DND-41 (cell line): ENCODE measurements at regions not wholly inside any gene's neighbourhood (a gene's known extent, or its start where the extent isn't known, plus 50 kb on each side); places are given as distances from the start of the nearest gene placed in this dataset.

Experiments used
- ATAC-seq: fragments of 200-7000 bp; cut with Tn5 transposase; 3 replicates; pipeline ENCODE4 v1.9.1; 2021; ENCODE audit warnings: low read depth; ENCODE audit not compliant: insufficient read depth
- DNase-seq: peaks from one replicate; pipeline ENCODE4 v3.0.0-alpha.2; 2020
- H2AFZ ChIP-seq: 2 replicates; pipeline ENCODE4 v1.6.0; 2012; ENCODE audit warnings: low read depth, low read length
- H3K27ac ChIP-seq: 2 replicates; pipeline ENCODE4 v1.5.1; 2012; ENCODE audit warnings: low read length, inconsistent platforms
- H3K27me3 ChIP-seq: fragments of 200-600 bp; sonication (generic); 2 replicates; pipeline ENCODE4 v1.6.0; 2012; ENCODE audit warnings: low read length, mild to moderate bottlenecking, inconsistent platforms; ENCODE audit not compliant: insufficient read depth, poor library complexity
- H3K36me3 ChIP-seq: 2 replicates; pipeline ENCODE4 v1.5.1; 2012; ENCODE audit warnings: low read length, inconsistent platforms; ENCODE audit not compliant: insufficient read depth
- H3K4me1 ChIP-seq: 2 replicates; pipeline ENCODE4 v1.5.1; 2012; ENCODE audit warnings: mild to moderate bottlenecking, low read length; ENCODE audit not compliant: insufficient read depth
- H3K4me2 ChIP-seq: 2 replicates; pipeline ENCODE4 v1.6.0; 2012; ENCODE audit warnings: mild to moderate bottlenecking, moderate library complexity, low read length, inconsistent platforms; ENCODE audit not compliant: insufficient read depth
- H3K4me3 ChIP-seq, 2 experiments: fragments of 200-600 bp in 1 of 2; shearing (Covaris generic) in 1 of 2; 2 replicates each; pipeline ENCODE4 v1.5.1; 2012 to 2016; ENCODE audit warnings: inconsistent platforms in 2 of 2, low read length in 2 of 2, mild to moderate bottlenecking in 2 of 2, low read depth in 1 of 2, moderate library complexity in 1 of 2
- H3K79me2 ChIP-seq: 2 replicates; pipeline ENCODE4 v1.6.0; 2012; ENCODE audit warnings: low read length, inconsistent platforms; ENCODE audit not compliant: insufficient read depth
- H3K9ac ChIP-seq: 2 replicates; pipeline ENCODE4 v1.6.0; 2012; ENCODE audit warnings: low read depth, mild to moderate bottlenecking, inconsistent platforms, low read length, moderate library complexity
- H3K9me3 ChIP-seq: 2 replicates; pipeline ENCODE4 v1.5.1; 2012; ENCODE audit warnings: low read length, moderate library complexity, mild to moderate bottlenecking, inconsistent platforms; ENCODE audit not compliant: insufficient read depth, severe bottlenecking
- H4K20me1 ChIP-seq: 2 replicates; pipeline ENCODE4 v1.6.0; 2012; ENCODE audit warnings: low read length; ENCODE audit not compliant: insufficient read depth
- CTCF ChIP-seq: IDR thresholded peaks from 2 replicates; pipeline ENCODE4 v1.5.1; 2012; ENCODE audit warnings: borderline replicate concordance, low read length, moderate library complexity, mild to moderate bottlenecking; ENCODE audit not compliant: poor library complexity, severe bottlenecking; ENCODE audit errors: extremely low read depth
- EZH2 ChIP-seq: IDR thresholded peaks from 3 replicates; pipeline ENCODE4 v1.6.1; 2012; ENCODE audit warnings: borderline replicate concordance, low read depth, mild to moderate bottlenecking, moderate library complexity, low read length, inconsistent platforms; ENCODE audit not compliant: severe bottlenecking

- Histone ChIP-seq H2AFZ (no peak overlapping the region), H3K4me3 (no peak overlapping the region), H3K4me1 (peaks cover 64% of the 10 kb centered on the region), H3K9ac (peak overlapping the region; percentile 41; the same call in 1 of the 2 replicates), H3K27me3 (no peaks in the 10 kb centered on the region), H4K20me1 (no peaks in the 10 kb centered on the region), H3K79me2 (no peaks in the 10 kb centered on the region), H3K27ac (peak overlapping the region; percentile 85), H3K4me2 (no peak overlapping the region), H3K36me3 (no peaks in the 10 kb centered on the region), H3K9me3 (no peaks in the 10 kb centered on the region)
- no peak for TF ChIP-seq CTCF
- TF ChIP-seq EZH2 = no peak
- ATAC-seq (no peak), DNase-seq (no peak)
Measured at GRCh38 chr7:142594078-142594477, 155.2 kb upstream of the PRSS1 start.

DNA sequence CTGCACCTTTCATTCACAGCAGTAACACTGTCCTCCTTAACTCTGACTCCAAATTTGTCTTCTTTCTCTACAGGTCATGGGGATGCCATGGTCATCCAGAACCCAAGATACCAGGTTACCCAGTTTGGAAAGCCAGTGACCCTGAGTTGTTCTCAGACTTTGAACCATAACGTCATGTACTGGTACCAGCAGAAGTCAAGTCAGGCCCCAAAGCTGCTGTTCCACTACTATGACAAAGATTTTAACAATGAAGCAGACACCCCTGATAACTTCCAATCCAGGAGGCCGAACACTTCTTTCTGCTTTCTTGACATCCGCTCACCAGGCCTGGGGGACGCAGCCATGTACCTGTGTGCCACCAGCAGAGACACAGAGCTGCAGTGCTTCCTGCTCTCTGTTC is 156.2 kb upstream of the PRSS1 start:
- Histone ChIP-seq H3K4me2 (0 out of 2 replicates have a peak overlapping the region, but pooled peaks have one; percentile 7), H3K9ac (peak overlapping the region; percentile 41; the same call in 1 of the 2 replicates), H3K4me1 (peaks cover 56% of the 10 kb centered on the region), H2AFZ (peak overlapping the region; percentile 55; the same call in 1 of the 2 replicates), H4K20me1 (no peaks in the 10 kb centered on the region), H3K27ac (peak overlapping the region; percentile 85), H3K36me3 (no peaks in the 10 kb centered on the region), H3K9me3 (no peaks in the 10 kb centered on the region), H3K79me2 (no peaks in the 10 kb centered on the region), H3K4me3 (no peak overlapping the region), H3K27me3 (no peaks in the 10 kb centered on the region)
- no peak for TF ChIP-seq EZH2
- TF ChIP-seq CTCF = no peak
- ATAC-seq = no peak
- no peak for DNase-seq

DNA sequence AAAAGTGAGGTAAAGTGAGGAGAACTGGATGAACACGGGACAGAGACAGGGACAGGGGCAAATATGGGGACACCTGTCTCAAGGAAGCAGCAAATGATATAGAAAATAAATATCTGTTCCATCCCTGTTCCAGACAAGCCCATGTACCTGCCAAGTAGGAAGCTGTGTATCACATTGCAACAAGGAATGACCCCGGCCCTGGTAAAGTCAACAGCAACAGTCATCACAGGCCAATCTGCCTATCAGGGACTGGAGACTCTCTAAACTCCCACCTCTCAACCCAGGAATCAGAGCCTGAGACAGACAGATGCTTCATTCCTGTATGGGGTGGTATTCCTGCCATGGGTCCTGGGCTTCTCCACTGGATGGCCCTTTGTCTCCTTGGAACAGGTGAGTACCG is 156.6 kb upstream of the PRSS1 start:
- no peaks in the 10 kb centered on the region for H3K9me3 ChIP-seq
- no peak overlapping the region for H3K4me2 ChIP-seq
- no peaks in the 10 kb centered on the region for H3K79me2 ChIP-seq
- H3K4me3 ChIP-seq = no peak overlapping the region
- no peaks in the 10 kb centered on the region for H3K27me3 ChIP-seq
- no peaks in the 10 kb centered on the region for H4K20me1 ChIP-seq
- H3K27ac ChIP-seq = peak overlapping the region; percentile 85
- no peaks in the 10 kb centered on the region for H3K36me3 ChIP-seq
- DNase-seq = no peak
- peaks cover 56% of the 10 kb centered on the region for H3K4me1 ChIP-seq
- TF ChIP-seq CTCF (no peak), EZH2 (no peak)
- H2AFZ ChIP-seq = peak overlapping the region; percentile 55
- peak overlapping the region; percentile 41; the same call in 1 of the 2 replicates for H3K9ac ChIP-seq
- ATAC-seq = no peak

DNA sequence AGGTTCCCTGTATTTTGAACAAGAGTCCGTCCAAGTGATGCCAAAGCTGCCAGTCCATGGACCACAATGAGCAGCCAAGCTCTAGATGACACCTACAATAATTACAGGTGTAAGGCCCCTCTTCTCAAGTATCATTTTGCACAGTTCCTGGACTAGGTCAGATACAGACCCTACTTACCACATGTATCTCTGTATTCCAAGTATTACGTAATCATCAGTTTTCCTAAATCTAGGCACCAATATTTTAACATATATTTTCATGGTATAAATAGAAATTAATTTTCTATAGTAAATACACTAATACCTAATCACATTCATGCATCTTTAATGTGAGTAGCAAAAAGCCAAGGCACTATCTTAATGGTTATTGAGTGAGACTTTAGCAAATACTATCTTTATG is 157.0 kb upstream of the PRSS1 start:
- Histone ChIP-seq H3K79me2 (no peaks in the 10 kb centered on the region), H3K9ac (no peak overlapping the region), H3K4me2 (no peak overlapping the region), H3K36me3 (no peaks in the 10 kb centered on the region), H4K20me1 (no peaks in the 10 kb centered on the region), H3K27ac (peak overlapping the region; percentile 85; the same call in 1 of the 2 replicates), H3K27me3 (no peaks in the 10 kb centered on the region), H3K4me1 (peaks cover 56% of the 10 kb centered on the region), H2AFZ (no peak overlapping the region), H3K4me3 (no peak overlapping the region), H3K9me3 (no peaks in the 10 kb centered on the region)
- TF ChIP-seq CTCF = no peak
- no peak for TF ChIP-seq EZH2
- no peak for DNase-seq
- no peak for ATAC-seq
